ENCODE measurements at regions not wholly inside any gene's neighbourhood (a gene's known extent, or its start where the extent isn't known, plus 50 kb on each side); places are given as distances from the start of the nearest gene placed in this dataset.

GRCh38 chr1:38529946-38530345 lies 329.6 kb downstream of the RRAGC start:
- Mint-ChIP-seq H3K4me3 (no peak overlapping the region), H3K27ac (no peak overlapping the region), H3K27me3 (ENCODE audit: low read depth) (peaks cover 10% of the 10 kb centered on the region; the same call in 1 of the 2 replicates), H3K4me1 (peaks cover 4 to 5% of the 10 kb centered on the region in 2 experiments), H3K9me3 (no peaks in the 10 kb centered on the region), H3K36me3 (ENCODE audit: insufficient read depth in 1 of 3, low read depth in 3 of 3) (no peaks in the 10 kb centered on the region)
- TF ChIP-seq CTCF (conservative IDR thresholded peaks at IDR 0.05), result no peak
- Histone ChIP-seq H4K5ac (ENCODE audit: insufficient read length, low read depth, low read length) (no peak overlapping the region), H3K9me3 (ENCODE audit: control insufficient read depth, low read depth, low read length) (no peaks in the 10 kb centered on the region), H2AFZ (ENCODE audit: low read length) (no peak overlapping the region), H3K9ac (ENCODE audit: extremely low read depth, insufficient read length, low read length) (no peak overlapping the region), H3K18ac (ENCODE audit: insufficient read length, low read depth, low read length) (no peak overlapping the region), H4K20me1 (ENCODE audit: control insufficient read depth, insufficient read depth, insufficient read length) (no peaks in the 10 kb centered on the region), H2BK5ac (ENCODE audit: insufficient read length, low read length) (no peak overlapping the region), H3K14ac (ENCODE audit: insufficient read depth, low read length) (no peak overlapping the region), H3K4me1 (ENCODE audit: insufficient read depth, low read length) (0 out of 2 replicates have a peak, but pooled peaks cover 5% of the 10 kb centered on the region), H3K4ac (ENCODE audit: low read depth, low read length) (no peak overlapping the region), H4K8ac (replicated peaks; ENCODE audit: insufficient read length, low read depth, low read length) (no peak overlapping the region), H3T11ph (ENCODE audit: low read length) (no peak overlapping the region), H2AK5ac (ENCODE audit: insufficient read length, low read length) (no peak overlapping the region), H2BK20ac (ENCODE audit: low read depth, low read length, poor library complexity, severe bottlenecking) (no peak overlapping the region), H3K79me2 (ENCODE audit: insufficient read depth, low read length) (no peaks in the 10 kb centered on the region), H2BK120ac (ENCODE audit: low read depth, low read length, poor library complexity, severe bottlenecking) (no peak overlapping the region), H3K27me3 (ENCODE audit: insufficient read depth, low read length) (no peaks in the 10 kb centered on the region), H3K79me1 (ENCODE audit: insufficient read depth, low read depth, low read length, poor library complexity, severe bottlenecking) (no peaks in the 10 kb centered on the region), H3K56ac (ENCODE audit: insufficient read length, low read depth, low read length) (no peak overlapping the region), H2BK15ac (ENCODE audit: low read depth, low read length) (no peak overlapping the region), H3K27ac (ENCODE audit: insufficient read length, low read depth, low read length) (no peak overlapping the region), H3K23me2 (ENCODE audit: insufficient read length, low read depth, low read length, poor library complexity, severe bottlenecking) (no peaks in the 10 kb centered on the region), H3K23ac (ENCODE audit: insufficient read length, low read depth, low read length) (no peak overlapping the region), H3K4me2 (ENCODE audit: insufficient read depth, insufficient read length, low read length) (no peak overlapping the region), H4K91ac (ENCODE audit: insufficient read length, low read depth, low read length) (no peak overlapping the region), H2BK12ac (ENCODE audit: insufficient read length, low read depth, low read length) (no peak overlapping the region)
- no CpG with 5 or more reads among the region's 3 CpGs for WGBS (ENCODE audit: extremely low coverage, insufficient read length, low lambda C conversion rate)
- no peak for DNase-seq

All from H9 (cell line).